ENCODE measurements at regions not wholly inside any gene's neighbourhood (a gene's known extent, or its start where the extent isn't known, plus 50 kb on each side); places are given as distances from the start of the nearest gene placed in this dataset.

DNA sequence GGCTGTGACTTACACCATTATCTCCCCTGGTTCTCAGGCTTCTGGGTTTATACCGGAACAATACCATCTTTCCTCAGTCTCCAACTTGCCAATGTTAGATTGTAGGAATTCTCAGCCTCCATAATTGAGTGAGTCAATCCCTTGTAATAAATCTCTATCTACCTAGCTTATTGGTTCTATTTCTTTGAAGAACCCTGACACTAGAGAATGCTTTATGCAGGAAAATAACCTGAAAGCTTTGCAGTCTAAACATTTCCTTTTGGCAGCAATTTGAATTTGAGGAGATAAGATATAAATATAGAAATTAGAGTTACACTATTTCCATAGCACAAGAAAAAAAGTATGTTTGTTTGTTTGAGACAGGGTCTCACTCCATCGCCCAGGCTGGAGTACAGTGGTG is 278.1 kb upstream of the CDH18 start:
- no peaks in the 10 kb centered on the region for H3K36me3 ChIP-seq (ENCODE audit: control insufficient read depth, insufficient read depth, low read length)
- no peak overlapping the region for H3K4me3 ChIP-seq (ENCODE audit: low read depth, low read length)
- DNase-seq (ENCODE audit: low read depth), result no peak
- H3K27me3 ChIP-seq (ENCODE audit: control insufficient read depth, insufficient read depth, low read length), result no peaks in the 10 kb centered on the region
- TF ChIP-seq, protein P1, sequence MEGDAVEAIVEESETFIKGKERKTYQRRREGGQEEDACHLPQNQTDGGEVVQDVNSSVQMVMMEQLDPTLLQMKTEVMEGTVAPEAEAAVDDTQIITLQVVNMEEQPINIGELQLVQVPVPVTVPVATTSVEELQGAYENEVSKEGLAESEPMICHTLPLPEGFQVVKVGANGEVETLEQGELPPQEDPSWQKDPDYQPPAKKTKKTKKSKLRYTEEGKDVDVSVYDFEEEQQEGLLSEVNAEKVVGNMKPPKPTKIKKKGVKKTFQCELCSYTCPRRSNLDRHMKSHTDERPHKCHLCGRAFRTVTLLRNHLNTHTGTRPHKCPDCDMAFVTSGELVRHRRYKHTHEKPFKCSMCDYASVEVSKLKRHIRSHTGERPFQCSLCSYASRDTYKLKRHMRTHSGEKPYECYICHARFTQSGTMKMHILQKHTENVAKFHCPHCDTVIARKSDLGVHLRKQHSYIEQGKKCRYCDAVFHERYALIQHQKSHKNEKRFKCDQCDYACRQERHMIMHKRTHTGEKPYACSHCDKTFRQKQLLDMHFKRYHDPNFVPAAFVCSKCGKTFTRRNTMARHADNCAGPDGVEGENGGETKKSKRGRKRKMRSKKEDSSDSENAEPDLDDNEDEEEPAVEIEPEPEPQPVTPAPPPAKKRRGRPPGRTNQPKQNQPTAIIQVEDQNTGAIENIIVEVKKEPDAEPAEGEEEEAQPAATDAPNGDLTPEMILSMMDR (IDR thresholded peaks at IDR 0.05; ENCODE audit: insufficient read depth, low read length, poor library complexity, severe bottlenecking), result no peak

- Histone ChIP-seq H3K4me3 (ENCODE audit: low read depth, low read length) (no peak overlapping the region), H3K27me3 (ENCODE audit: control insufficient read depth, insufficient read depth, low read length) (no peaks in the 10 kb centered on the region), H3K36me3 (ENCODE audit: control insufficient read depth, insufficient read depth, low read length) (no peaks in the 10 kb centered on the region)
- TF ChIP-seq, protein P1 (IDR thresholded peaks at IDR 0.05; ENCODE audit: insufficient read depth, low read length, poor library complexity, severe bottlenecking), result no peak
- DNase-seq (ENCODE audit: low read depth), result no peak
Measured at GRCh38 chr5:20262896-20263295, 274.9 kb upstream of the CDH18 start.

DNA sequence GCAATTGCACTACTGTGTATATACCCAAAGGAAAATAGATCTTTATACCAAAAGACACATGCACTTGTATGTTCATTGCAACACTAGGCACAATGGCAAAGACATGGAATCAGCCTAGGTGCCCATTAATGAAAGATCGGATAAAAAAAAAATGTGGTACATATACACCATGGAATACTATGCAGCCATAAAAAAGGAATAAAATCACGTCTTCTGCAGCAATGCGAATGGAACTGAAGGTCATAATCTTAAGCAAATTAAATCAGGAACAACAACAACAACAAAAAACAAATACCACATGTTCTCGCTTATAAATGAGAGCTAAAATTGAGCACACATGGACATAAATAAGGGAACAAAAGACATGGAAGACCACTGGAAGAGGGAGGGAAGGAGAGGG is 266.7 kb upstream of the CDH18 start:
- Histone ChIP-seq H3K27me3 (ENCODE audit: control insufficient read depth, insufficient read depth, low read length) (no peaks in the 10 kb centered on the region), H3K36me3 (ENCODE audit: control insufficient read depth, insufficient read depth, low read length) (no peaks in the 10 kb centered on the region), H3K4me3 (ENCODE audit: low read depth, low read length) (no peak overlapping the region)
- TF ChIP-seq, protein P1 (IDR thresholded peaks at IDR 0.05; ENCODE audit: insufficient read depth, low read length, poor library complexity, severe bottlenecking), result no peak
- no peak for DNase-seq (ENCODE audit: low read depth)

DNA sequence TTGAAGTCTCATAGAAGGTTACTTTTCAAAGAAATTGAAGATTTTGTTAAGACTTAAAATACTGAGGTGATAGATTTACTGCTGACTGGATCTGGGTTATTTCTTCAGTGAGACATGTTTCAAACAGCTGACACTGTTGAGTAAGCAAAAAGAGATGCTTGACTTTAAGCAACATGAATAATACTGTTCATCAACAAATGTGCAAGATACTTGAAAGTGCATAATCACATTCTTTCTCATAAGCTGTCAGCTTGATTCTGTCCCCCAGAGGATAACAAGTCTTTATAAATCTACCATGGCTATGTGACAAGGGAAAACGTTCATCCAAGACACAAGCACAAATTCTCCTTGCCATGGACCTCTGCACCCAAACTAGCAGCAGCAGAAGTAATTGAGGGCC is 260.1 kb upstream of the CDH18 start:
- TF ChIP-seq, protein P1 (IDR thresholded peaks at IDR 0.05; ENCODE audit: insufficient read depth, low read length, poor library complexity, severe bottlenecking), result no peak
- no peaks in the 10 kb centered on the region for H3K27me3 ChIP-seq (ENCODE audit: control insufficient read depth, insufficient read depth, low read length)
- DNase-seq (ENCODE audit: low read depth), result no peak
- no peaks in the 10 kb centered on the region for H3K36me3 ChIP-seq (ENCODE audit: control insufficient read depth, insufficient read depth, low read length)
- no peak overlapping the region for H3K4me3 ChIP-seq (ENCODE audit: low read depth, low read length)

GRCh38 chr5:20245432-20245974 is 257.5 kb upstream of the CDH18 start:
- H3K4me3 ChIP-seq (ENCODE audit: low read depth, low read length), result no peak overlapping the region
- TF ChIP-seq, protein P1 (IDR thresholded peaks at IDR 0.05; ENCODE audit: insufficient read depth, low read length, poor library complexity, severe bottlenecking), result no peak
- DNase-seq (ENCODE audit: low read depth), result no peak
- H3K27me3 ChIP-seq (ENCODE audit: control insufficient read depth, insufficient read depth, low read length), result no peaks in the 10 kb centered on the region
- no peaks in the 10 kb centered on the region for H3K36me3 ChIP-seq (ENCODE audit: control insufficient read depth, insufficient read depth, low read length)

- H3K4me3 ChIP-seq (ENCODE audit: low read depth, low read length), result no peak overlapping the region
- no peak for DNase-seq (ENCODE audit: low read depth)
- TF ChIP-seq, protein P1 (IDR thresholded peaks at IDR 0.05; ENCODE audit: insufficient read depth, low read length, poor library complexity, severe bottlenecking), result no peak
- H3K27me3 ChIP-seq (ENCODE audit: control insufficient read depth, insufficient read depth, low read length), result no peaks in the 10 kb centered on the region
- H3K36me3 ChIP-seq (ENCODE audit: control insufficient read depth, insufficient read depth, low read length), result no peaks in the 10 kb centered on the region
Measured at GRCh38 chr5:20241351-20241750, 253.4 kb upstream of the CDH18 start.

Data from kidney epithelial cell (primary cell).